NCI-H1092 treated with DMSO at 0.1 percent for 48 hours (cell line): ENCODE measurements at regions not wholly inside any gene's neighbourhood (a gene's known extent, or its start where the extent isn't known, plus 50 kb on each side); places are given as distances from the start of the nearest gene placed in this dataset.
"Not testable (repeated sequence)": the region's sequence is repeated elsewhere in the genome, so short reads cannot be mapped to it uniquely, and the experiment has no call there.

ENCODE experiments used
- DNase-seq: peaks from one replicate; lab custom pipeline; 2025; lab: John Stamatoyannopoulos, UW

DNA sequence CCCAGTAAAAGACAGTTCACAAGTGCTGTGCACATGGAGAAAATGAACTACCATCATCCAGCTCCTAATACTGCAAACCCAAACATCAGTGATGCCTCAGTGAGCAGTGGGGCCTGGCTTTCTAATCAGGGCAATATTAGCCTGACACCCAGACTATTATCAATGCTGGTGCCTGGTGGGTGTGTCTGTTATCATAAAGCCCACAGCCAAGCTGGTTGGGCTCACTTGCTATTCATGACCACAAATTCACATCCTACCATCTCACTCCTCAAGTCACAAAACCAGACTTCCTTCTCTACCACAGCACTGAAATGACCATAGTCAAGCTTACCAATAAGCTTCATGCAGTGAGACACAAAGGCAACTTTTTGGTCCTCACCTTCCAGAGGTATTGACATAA is 180.8 kb upstream of the PLN start:
- no peak for DNase-seq

DNA sequence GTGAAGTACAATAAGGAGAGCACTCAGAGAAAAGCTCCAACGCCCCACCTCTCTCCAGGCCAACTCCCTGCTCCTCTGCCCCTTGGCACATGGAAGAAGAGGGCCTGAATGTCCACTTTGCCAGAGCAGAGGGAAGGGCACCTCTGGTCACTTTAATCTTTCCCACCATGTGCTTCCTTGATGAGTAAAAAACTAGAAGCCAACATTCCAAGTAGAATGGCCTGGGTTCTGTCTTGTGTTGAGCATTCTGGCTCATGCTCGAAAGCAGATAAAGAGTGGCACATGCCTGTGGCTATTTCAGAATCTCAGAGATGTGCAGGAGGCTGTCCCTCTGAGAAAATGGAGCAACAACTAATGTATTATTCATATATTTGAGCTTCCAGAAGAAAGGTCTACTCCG is 177.4 kb upstream of the PLN start:
- DNase-seq = no peak

DNA sequence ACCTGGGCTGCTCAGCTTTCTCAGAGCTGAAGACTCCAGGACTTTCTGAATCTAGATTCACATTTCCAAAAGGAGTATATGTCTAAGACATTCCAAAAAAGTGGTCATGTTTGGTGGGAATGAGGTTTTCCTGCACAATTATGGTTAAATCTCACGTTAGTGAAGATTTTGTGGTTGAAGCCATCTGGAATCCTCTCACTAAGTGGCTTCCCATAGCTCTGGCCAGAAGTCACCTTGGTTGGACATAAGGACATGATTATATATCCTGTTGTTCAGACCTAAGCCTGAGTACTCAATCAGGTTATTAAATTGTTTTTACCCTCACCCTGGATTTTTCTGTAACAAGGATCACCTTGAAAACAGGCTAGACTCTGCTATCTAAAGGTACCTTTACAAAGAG is 176.1 kb upstream of the PLN start:
- no peak for DNase-seq

DNA sequence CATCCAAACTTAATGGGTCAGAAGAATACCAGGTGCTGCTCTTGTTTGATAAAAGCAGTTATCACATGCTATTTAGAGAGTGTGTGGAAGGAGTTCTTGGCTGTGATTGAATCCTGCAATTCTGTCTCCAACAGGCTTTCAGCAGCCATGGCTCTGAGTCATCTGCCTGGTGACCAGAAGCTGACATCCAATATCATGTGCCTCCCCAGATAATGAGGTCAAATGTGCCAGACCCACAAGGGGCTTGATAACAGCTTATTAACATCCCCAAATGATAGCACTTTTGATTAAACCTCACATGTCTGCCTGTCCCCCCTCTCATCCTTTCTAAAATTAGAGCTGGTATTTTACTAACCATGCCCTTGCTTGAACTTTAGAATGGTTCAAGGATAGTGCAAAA is 175.7 kb upstream of the PLN start:
- no peak for DNase-seq

DNA sequence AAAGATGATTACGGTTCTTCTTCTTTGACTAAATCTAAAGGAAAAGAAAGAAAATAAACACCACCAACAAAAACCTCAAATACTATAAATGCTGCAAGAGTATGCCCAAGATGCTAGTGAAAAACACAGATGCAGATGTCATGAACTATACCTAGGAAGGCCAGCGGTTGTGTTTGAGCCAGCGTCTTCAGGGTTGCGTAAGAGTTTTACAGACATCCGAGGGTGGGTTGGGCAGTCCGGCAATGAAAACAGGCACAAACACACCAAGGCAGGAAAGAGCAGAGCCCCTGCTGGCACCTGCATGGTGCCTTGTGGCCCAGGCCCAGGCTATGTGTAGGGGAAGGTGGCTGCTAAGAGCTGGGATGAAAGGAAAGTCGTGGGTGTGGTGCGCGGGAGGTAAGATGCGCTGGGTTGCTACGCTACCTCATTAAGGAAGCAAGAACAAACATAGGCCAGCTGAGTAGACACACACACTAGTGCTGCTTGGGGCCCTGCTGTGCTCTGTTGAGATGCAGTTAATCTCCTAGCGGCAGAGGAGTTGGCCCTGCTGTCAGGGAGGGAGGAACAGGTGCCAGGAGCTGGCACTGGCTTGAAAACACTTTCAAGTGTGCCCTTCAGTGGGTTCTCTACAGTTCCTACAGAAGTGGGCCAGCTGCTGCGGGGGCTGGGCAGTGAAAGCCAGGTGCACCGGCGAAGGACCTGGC is 170.2 kb upstream of the PLN start:
- peak; percentile 99 for DNase-seq

DNA sequence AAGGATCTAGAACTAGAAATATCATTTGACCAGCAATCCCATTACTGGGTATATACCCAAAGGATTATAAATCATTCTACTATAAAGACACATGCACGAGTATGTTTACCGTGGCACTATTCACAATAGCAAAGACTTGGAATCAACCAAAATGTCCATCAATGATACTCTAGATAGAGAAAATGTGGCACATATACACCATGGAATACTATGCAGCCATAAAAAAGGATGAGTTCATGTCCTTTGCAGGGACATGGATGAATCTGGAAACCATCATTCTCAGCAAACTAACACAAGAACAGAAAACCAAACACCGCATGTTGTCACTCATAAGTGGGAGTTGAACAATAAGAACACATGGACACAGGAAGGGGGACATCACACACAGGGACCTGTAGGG is 167.5 kb upstream of the PLN start:
- not testable (repeated sequence) for DNase-seq

DNA sequence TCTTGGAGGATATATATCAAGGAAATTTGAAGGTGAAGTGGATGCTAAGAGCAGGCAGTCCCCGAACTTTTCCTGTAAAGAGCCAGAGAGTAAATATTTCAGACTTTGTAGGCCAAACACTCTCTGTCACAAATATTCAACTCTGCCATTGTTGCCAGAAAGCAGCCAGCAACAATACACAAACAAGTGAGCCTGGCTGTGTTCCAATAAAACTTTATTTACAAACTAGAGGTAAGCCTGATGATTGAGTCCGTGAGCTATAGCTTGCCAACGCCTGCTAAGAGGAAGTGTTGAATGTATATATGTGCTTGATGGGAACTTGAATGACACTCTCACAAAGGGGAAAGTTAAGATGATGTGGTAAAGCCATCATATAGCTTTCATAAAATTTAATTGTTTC is 166.0 kb upstream of the PLN start:
- no peak for DNase-seq

DNA sequence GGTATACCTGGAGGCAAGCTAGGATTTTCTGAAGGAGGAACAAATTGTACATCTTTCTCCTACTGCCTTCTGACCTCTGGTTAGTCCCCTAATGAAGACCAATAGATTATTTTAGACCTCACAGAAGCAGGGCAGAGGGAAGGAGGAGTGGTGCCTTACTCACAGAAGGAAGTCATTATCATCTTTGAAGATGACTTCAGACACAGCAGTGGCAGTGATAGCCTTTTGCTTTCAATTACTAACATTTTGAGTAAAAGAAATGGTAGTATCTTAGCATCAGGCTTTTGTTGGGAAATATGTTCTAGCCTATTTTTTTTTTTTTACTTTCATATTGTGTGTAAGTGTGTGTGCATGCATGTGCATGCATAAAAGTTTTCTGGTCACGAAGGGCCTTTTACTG is 164.2 kb upstream of the PLN start:
- no peak for DNase-seq

DNA sequence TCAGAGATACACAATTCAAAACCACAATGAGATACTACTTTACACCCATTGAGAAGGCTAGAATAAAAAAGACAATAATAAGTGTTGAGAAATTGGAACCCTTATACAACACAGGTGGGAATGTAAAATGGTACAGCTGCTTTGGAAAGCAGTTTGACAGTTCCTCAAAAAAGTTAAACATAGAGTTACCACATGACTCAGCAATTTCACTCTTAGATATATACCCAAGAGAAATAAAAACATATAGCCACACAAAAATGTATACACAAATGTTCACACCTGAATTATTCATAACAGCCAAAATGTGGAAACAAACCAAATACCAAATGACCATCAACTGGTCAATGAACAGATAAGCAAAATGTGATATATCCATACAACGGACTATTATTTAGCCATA is 161.1 kb upstream of the PLN start:
- DNase-seq = no peak

DNA sequence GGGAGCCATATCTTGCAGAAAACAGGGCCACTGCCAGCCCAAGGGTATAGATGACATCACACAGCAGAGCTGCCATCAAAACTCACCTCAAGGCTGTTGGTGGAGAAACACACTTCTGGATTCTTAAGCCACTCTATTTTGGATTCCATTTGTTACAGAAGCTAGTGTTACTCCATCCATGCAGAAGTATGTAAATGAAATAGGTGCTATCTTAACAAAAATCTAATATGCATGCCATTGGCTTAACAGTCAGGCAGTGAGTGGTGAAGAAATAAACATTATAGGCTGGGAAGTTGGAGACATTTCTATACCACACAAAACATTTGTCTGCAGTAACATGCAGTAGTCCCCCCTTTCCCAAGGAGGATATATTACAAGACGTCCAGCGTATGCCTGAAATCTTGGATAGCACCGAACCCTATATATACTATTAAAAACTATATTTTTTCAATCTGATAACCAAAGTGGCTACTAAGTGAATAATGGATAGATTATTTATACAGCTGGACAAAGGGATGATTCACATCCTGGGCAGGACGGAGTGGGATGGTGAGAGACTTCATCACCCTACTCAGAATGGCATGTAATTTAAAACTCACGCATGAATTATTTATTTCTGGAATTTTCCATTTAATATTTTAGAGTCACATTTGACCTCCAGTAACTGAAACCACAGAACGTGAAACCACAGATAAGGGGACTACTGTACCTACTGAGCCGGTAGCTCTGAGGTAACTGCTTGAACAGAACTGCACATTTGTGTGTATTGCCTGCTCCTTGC is 160.0 kb upstream of the PLN start:
- DNase-seq = no peak

DNA sequence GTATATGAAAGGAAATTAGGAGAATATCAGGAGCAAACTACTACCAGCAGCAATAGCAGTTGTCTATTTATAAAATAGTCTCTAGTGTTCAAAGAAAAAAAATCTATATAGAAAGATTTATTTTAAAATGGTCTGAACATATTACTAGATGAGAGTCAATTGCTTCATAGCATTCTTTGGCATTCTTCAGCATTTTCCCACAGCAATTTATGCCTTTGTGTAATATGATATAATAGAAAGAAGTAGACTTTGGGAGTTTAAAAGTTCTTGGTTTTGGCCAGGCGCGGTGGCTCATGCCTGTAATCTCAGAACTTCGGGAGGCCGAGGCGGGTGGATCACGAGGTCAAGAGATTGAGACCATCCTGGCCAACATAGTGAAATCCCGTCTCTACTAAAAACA is 157.0 kb upstream of the PLN start:
- DNase-seq = no peak

DNA sequence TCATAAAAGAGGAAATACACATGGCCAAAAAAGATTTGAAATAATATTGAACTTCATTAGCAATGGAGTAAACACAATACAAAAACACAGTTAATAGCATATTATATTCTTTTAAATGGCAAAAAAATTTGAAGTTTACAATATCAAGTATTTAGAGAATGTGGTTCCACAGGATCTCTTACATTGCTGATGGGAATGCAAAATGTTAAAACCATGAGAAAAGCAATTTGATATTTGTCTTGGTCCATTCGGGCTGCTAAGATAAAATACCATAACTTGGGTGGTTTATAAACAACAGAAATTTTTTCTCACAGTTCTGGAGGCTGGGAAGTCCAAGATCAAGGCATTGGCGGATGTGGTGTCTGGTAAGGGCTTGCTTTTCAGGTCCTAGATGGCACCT is 154.0 kb upstream of the PLN start:
- no peak for DNase-seq

DNA sequence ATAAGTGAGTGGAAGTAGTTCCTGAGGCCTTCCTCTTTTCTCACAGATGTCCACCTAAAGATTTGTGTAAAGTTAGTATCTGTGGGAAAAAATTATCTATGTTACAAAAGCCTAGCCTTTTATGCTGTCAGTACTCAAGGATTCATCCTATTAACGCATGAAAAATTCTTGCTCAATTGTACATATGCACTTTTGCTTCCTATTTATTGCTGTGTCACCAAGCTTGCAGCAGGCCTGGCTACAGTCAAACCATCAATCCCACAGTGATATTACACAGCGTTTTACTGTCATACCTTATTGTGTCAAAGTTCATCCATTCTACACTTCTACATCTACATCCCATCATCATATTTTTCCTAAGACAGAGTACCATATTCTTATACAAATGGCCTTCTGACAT is 151.1 kb upstream of the PLN start:
- no peak for DNase-seq

DNA sequence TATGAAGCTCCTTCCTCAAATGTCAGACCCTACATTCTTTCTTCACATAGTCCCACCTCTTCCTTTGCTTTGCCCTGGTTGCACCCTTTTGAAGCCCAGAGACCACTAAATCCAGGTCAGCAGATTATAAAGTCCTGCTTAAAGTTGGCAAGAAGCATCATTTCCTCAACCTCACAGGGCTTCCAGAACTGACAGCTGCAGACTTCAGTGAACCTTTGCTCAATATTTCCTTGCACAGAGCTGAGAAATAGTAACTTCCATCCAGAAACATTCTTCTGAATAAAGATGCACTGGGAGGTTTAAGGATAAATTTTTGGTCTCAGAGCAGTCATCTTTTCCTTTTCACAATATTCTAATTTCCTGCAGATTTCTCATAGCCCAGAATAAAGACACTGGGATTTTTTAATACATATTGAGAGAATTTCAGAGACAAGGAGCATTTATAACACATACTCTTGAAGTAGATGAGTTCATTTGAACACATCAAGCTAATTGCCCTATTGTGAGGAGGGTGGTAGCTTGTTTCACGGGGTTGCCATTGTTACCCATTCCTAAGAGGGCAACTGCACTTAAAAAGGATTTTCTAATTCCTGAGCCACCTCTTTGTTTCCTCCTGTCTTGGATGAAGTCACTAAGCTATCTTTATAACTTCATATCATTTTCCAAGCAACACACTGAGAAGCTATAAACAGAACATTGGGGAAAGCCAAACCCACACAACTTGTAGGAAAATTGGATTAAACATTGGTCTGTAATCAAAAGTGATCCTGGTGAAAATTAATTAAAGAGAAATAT is 150.2 kb upstream of the PLN start:
- no peak for DNase-seq

DNA sequence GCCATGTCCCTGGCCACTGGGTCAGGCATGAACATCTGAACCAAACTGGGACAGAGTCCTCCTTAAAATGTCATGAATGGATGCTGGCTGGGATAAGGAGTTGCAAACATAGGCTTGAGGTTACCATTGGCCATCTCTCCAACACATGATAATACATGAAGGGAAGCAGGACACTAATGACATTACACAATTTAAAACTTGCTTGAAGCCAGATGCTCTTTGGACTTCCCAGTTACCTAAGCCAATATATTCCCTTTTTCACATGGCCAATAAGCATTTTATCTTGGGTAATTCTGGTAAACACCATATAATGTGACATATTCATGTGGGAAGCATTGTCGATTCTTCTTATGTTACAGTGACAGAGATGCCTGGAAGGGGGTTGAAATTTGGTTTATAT is 148.0 kb upstream of the PLN start:
- DNase-seq = no peak

DNA sequence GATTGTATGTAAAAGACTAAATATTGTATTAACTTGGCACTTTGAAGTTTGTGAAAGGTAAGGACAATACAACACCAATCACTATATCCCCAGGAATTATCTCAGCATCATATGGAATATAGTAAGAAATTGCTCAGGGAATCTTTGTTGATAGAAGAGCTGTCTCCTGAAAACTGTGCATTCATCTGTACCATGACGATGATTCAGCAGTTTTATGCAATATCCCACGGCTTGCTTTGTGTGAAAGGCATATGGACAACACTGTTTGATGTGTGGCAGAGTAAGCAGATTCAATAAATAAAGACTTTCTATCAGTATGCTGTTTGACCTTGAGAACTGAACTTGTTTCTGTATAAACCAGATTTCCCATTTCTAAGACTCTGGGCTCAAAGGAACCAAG is 147.5 kb upstream of the PLN start:
- no peak for DNase-seq

DNA sequence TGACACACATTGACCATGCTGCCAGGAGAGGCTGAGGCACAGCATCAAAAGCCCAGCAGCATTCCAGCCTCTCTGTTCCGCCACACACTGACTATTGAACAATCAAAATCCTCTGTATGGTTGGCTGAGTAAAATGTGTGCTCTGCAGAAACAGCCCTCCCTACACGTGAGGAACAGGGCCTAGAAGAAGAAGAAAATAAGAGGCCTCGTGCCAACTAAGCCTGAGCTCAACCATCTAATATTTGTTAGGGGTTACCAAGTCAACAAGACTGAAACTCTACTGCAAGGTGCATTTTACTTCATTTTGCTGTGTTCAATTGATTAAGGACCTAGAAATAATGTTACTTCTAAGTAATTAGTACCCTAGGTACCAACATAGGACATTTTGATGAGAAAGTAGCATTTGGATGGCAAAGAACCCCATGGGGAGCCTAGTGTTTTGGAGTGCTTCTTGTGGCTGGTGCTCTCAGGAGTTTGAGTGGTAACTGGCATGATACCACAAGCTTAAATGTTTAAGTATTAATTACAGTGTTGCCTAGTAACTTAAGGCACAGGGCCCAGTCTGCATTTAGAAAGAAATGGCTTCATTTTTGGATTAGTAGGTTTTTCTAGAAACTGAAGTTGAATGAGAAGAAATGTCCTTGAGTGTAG is 146.6 kb upstream of the PLN start:
- peak; percentile 90 for DNase-seq

DNA sequence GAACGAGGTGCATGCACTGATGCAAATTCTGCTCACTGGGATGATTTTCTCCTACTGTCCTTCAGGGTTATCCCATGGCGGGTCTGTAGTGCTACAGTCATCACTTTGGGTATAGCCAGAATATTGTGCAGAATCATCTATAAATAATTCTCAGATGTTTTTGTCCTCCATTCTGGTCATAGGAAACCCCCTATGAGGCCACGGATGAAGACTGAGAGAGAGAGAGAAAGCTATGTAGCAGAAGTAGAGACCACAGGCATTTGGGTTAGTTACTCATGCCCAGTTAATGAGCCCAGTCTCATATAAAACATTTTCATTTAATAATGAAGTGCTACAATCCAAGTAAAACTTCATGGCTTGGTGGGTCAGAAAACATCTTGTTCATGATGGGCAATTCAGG is 145.1 kb upstream of the PLN start:
- no peak for DNase-seq

DNA sequence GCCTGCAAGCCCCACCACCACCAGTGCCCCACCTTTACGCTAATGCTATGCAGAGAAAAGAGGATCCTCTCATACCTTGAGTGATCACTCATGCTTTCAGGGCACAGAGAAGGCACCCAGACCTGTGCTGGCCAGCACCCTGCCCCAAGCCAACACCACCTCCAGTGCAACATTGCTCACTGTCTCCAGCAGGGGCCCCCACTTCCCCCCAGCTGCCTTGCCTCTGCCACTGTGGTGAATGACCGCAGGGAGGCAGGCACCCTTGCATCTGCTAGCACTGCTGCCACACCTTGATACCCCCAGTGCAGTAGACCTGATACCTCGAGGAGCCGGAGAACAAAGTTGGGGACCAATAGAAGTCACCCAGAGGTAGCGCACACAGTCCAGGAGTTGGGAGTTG is 139.2 kb upstream of the PLN start:
- no peak for DNase-seq

DNA sequence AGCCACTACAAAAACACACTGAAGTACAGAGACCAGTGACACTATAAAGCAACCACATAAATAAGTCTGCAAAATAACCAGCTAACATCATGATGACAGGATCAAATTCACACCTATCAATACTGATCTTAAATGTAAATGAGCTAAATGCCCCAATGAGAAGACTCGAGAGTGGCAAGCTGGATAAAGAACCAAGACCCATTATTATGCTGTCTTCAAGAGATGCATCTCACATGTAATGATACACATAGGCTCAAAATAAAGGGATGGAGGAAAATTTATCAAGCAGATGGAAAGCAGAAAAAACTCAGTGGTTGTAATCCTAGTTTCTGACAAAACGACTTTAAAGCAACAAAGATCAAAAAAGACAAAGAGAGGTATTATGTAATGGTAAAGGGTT is 138.1 kb upstream of the PLN start:
- no peak for DNase-seq
